BE2C (cell line): ENCODE measurements at regions not wholly inside any gene's neighbourhood (a gene's known extent, or its start where the extent isn't known, plus 50 kb on each side); places are given as distances from the start of the nearest gene placed in this dataset.

ENCODE experiments used
- DNase-seq: peaks from one replicate; pipeline ENCODE4 v3.0.0-alpha.2; 2020
- H3K27me3 ChIP-seq: fragments of 250-450 bp; sonication (Bioruptor Pico); 2 replicates; pipeline ENCODE4 v1.5.1; 2020; ENCODE audit warnings: mild to moderate bottlenecking
- H3K36me3 ChIP-seq: fragments of 250-450 bp; sonication (Bioruptor Pico); 2 replicates; pipeline ENCODE4 v1.5.1; 2020; ENCODE audit warnings: mild to moderate bottlenecking
- H3K4me1 ChIP-seq: fragments of 250-450 bp; sonication (Bioruptor Pico); 2 replicates; pipeline ENCODE4 v1.5.1; 2020
- H3K4me3 ChIP-seq: 2 replicates; pipeline ENCODE4 v1.5.1; 2011; ENCODE audit warnings: low read depth, low read length
- H3K9me3 ChIP-seq: fragments of 250-450 bp; sonication (Bioruptor Pico); 2 replicates; pipeline ENCODE4 v1.5.1; 2020
- TF ChIP-seq, protein P1 (sequence below): IDR thresholded peaks from 2 replicates; pipeline ENCODE4 v1.5.1; 2012; ENCODE audit warnings: mild to moderate bottlenecking, low read depth, low read length

DNA sequence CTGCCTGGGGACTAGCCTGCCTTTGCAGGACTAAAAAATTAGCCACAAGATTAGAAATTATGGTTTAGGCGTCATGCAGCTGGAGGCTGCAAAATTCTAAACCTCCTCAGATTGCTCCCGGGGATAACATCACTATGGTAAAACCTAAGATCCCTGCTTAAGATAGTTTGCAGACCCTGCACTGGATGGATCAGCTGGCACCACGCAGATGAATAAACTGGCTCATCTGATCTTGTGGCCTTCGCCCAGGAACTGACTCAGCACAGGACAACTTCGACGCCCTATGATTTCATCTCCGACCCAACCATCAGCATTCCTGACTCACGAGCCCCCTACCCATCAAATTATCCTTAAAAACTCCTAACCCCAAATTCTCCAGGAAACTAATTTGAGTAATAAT is 482.4 kb downstream of the SPRY1 start:
- DNase-seq = no peak
- Histone ChIP-seq H3K4me3 (no peak overlapping the region), H3K27me3 (no peaks in the 10 kb centered on the region), H3K4me1 (no peaks in the 10 kb centered on the region), H3K9me3 (no peaks in the 10 kb centered on the region), H3K36me3 (no peaks in the 10 kb centered on the region)
- TF ChIP-seq, protein P1, sequence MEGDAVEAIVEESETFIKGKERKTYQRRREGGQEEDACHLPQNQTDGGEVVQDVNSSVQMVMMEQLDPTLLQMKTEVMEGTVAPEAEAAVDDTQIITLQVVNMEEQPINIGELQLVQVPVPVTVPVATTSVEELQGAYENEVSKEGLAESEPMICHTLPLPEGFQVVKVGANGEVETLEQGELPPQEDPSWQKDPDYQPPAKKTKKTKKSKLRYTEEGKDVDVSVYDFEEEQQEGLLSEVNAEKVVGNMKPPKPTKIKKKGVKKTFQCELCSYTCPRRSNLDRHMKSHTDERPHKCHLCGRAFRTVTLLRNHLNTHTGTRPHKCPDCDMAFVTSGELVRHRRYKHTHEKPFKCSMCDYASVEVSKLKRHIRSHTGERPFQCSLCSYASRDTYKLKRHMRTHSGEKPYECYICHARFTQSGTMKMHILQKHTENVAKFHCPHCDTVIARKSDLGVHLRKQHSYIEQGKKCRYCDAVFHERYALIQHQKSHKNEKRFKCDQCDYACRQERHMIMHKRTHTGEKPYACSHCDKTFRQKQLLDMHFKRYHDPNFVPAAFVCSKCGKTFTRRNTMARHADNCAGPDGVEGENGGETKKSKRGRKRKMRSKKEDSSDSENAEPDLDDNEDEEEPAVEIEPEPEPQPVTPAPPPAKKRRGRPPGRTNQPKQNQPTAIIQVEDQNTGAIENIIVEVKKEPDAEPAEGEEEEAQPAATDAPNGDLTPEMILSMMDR = no peak

DNA sequence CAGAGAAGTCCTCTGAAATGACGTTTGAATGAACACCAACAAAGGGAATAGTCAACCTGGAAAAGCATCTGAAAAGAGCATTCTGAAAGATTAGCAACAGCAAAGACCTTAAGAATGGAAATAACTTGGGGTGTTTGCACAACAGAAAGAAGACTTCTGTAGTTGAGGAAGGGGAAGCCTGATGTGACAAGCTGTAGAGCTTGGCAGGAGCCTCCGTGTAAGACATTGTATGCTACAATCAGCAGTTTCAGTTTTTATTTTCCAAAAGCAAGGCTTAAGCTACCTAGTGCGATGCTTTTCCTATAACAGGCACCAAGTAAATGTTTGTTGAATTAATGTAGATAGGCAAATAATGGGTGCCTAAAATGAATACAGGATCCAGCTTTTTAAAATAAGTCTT is 484.0 kb downstream of the SPRY1 start:
- Histone ChIP-seq H3K9me3 (no peaks in the 10 kb centered on the region), H3K4me1 (no peaks in the 10 kb centered on the region), H3K27me3 (no peaks in the 10 kb centered on the region), H3K4me3 (no peak overlapping the region), H3K36me3 (no peaks in the 10 kb centered on the region)
- DNase-seq = no peak
- TF ChIP-seq, protein P1 = no peak

DNA sequence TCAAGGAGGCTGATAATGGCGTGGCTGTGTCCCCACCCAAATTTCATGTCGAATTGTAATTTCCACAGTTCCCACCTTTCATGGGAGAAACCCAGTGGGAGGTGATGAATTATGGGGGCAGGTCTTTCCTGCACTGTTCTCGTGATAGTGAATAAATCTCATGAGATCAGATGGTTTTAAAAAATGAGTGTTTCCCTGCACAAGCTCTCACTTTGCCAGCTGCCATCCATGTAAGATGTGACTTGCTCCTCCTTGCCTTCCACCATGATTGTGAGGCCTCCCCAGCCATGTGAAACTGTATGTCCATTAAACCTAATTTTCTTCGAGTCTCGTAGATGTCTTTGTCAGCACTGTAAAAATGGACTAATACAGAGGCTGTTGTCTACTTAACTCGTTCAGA is 488.3 kb downstream of the SPRY1 start:
- no peaks in the 10 kb centered on the region for H3K27me3 ChIP-seq
- TF ChIP-seq, protein P1 = no peak
- H3K9me3 ChIP-seq = no peaks in the 10 kb centered on the region
- no peak overlapping the region for H3K4me3 ChIP-seq
- H3K36me3 ChIP-seq = no peaks in the 10 kb centered on the region
- DNase-seq = no peak
- no peaks in the 10 kb centered on the region for H3K4me1 ChIP-seq

DNA sequence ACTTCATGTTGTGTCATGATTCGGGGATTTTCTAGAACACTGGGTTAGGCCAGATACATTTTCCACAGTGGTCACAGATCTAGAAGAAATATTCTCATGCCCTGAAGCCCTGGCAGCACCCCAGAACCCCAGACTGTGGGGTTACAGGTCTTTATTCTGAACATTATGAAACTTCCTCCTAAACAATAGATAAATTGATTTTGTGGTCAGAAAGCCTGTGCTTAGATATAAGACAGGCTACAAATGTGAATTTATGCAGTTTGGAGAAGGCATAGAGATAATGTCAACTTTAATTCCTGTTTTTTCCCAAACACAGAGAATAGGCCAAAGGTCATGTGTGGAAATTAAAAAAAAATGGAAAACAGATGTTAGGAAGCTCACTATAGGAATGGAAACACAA is 492.9 kb downstream of the SPRY1 start:
- no peak for DNase-seq
- Histone ChIP-seq H3K36me3 (no peaks in the 10 kb centered on the region), H3K9me3 (no peaks in the 10 kb centered on the region), H3K4me3 (no peak overlapping the region), H3K27me3 (no peaks in the 10 kb centered on the region), H3K4me1 (no peaks in the 10 kb centered on the region)
- TF ChIP-seq, protein P1 = no peak

DNA sequence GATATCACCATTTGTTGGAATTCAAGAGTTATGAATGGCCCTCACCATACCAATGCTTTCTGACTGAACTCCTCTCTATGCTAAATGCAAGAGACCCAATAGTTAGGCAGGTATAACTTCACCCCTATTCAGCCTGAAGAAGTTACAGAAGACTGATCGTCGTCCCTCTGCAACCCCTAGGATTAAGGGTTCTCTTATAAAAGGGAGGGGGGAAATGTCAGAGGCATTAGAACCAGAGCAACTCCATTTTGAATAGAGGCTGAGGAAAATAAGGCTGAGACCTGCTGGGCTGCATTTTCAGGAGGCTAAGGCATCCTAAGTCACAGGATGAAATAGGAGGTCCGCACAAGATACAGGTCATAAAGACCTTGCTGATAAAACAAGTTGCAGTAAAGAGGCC is 494.3 kb downstream of the SPRY1 start:
- no peaks in the 10 kb centered on the region for H3K9me3 ChIP-seq
- no peak overlapping the region for H3K4me3 ChIP-seq
- DNase-seq = no peak
- TF ChIP-seq, protein P1 = no peak
- no peaks in the 10 kb centered on the region for H3K36me3 ChIP-seq
- no peaks in the 10 kb centered on the region for H3K4me1 ChIP-seq
- no peaks in the 10 kb centered on the region for H3K27me3 ChIP-seq

DNA sequence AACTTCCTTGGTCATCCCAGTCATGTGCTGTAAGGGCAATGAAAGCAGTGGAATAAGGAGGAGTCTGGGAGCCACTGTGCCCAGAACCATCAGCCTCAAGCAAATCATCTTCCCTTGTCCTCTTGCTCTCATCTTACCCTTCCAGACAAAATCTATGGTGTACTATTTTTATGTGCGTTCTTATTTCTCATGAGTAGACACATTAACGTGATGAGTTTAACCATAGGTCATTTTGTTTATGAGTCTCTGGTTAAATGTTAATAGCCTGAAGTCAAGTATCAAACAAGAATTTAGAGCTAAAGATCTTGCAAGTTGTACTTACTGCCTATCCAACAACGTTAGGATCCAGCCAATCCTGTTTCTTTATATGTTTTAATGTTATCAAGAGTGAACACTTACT is 495.3 kb downstream of the SPRY1 start:
- H3K4me3 ChIP-seq = no peak overlapping the region
- no peaks in the 10 kb centered on the region for H3K27me3 ChIP-seq
- H3K36me3 ChIP-seq = no peaks in the 10 kb centered on the region

More for the DNA sequence above, 495.3 kb downstream of the SPRY1 start:
- H3K9me3 ChIP-seq = no peaks in the 10 kb centered on the region
- no peak for DNase-seq
- TF ChIP-seq, protein P1 = no peak
- no peaks in the 10 kb centered on the region for H3K4me1 ChIP-seq
